ENCODE measurements at regions not wholly inside any gene's neighbourhood (a gene's known extent, or its start where the extent isn't known, plus 50 kb on each side); places are given as distances from the start of the nearest gene placed in this dataset.

DNA sequence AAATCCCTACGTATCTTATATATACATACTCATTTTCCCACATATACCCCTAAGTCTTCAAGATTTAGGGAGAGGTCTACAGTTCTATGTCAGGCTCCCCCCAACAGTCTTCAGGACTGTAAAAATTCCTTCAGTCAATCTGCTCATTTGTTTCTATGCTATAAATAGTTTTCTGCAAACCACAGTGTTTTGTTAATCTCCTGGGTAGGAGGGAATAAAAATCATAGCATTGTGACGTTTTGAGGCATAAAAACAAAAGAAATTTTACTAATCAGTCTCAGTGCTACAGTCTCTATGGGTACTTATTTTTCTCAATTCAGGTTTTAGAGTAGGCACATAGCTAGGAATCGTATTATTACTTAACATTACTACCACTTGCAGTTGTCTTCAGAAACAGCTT lies 552.8 kb upstream of the LRRC4C start:
- DNase-seq (ENCODE audit: low read depth) = no peak
- TF ChIP-seq, protein P1, sequence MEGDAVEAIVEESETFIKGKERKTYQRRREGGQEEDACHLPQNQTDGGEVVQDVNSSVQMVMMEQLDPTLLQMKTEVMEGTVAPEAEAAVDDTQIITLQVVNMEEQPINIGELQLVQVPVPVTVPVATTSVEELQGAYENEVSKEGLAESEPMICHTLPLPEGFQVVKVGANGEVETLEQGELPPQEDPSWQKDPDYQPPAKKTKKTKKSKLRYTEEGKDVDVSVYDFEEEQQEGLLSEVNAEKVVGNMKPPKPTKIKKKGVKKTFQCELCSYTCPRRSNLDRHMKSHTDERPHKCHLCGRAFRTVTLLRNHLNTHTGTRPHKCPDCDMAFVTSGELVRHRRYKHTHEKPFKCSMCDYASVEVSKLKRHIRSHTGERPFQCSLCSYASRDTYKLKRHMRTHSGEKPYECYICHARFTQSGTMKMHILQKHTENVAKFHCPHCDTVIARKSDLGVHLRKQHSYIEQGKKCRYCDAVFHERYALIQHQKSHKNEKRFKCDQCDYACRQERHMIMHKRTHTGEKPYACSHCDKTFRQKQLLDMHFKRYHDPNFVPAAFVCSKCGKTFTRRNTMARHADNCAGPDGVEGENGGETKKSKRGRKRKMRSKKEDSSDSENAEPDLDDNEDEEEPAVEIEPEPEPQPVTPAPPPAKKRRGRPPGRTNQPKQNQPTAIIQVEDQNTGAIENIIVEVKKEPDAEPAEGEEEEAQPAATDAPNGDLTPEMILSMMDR (IDR thresholded peaks at IDR 0.05; ENCODE audit: control insufficient read depth, insufficient read depth, low read depth, low read length, missing control alignments) = no peak
- no peak overlapping the region for H3K4me3 ChIP-seq (ENCODE audit: control insufficient read depth, low read depth, low read length)

DNA sequence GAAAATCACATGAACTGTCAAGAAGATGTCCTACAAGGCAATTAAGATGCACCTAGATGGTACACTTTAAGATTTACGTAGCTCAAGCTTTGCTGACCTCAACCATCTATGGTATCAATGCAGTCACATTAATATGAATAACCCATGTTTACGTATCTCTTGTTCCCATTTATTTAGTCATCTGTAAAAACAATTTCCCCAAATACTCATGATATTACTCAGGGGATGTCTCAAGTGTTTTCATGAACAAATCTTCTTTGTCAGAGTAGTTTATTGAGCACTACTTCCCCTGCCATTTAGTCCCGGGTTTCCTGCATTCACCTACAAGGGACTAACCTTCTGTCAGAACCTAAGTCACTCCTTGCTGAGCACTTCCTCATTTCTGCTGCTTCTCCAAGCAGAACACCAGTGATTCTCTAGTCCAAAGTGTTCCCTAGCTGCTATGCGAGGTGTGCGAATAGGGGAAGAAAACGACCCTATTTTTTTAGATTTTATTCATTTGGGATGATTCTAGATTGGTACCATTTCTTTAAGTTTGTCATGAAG lies 554.3 kb upstream of the LRRC4C start:
- DNase-seq (ENCODE audit: low read depth) = no peak
- TF ChIP-seq, protein P1 (IDR thresholded peaks at IDR 0.05; ENCODE audit: control insufficient read depth, insufficient read depth, low read depth, low read length, missing control alignments) = no peak

DNA sequence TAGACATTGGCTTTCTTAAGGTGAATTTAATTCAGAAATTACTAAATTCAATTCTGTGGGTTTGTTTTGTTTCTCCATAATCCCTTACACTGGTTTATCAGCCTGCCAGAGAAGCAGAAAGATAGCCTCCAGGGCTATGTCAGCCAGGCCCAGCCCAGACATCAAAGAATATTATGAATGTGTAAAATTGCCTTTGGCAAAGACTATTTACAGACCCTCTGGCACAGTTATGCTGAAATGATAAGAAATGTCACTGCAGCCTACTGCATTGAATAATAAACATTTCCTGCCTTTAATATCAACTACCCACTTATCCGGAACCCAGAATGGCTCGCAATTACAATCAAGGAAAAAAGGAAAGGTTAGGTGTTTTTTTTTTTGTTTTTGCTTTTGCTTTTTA lies 562.5 kb upstream of the LRRC4C start:
- no peak for DNase-seq (ENCODE audit: low read depth)
- H3K4me3 ChIP-seq (ENCODE audit: control insufficient read depth, low read depth, low read length) = no peak overlapping the region
- TF ChIP-seq, protein P1 (IDR thresholded peaks at IDR 0.05; ENCODE audit: control insufficient read depth, insufficient read depth, low read depth, low read length, missing control alignments) = no peak

More for the DNA sequence above, 554.3 kb upstream of the LRRC4C start:
- H3K4me3 ChIP-seq (ENCODE audit: control insufficient read depth, low read depth, low read length) = no peak overlapping the region

DNA sequence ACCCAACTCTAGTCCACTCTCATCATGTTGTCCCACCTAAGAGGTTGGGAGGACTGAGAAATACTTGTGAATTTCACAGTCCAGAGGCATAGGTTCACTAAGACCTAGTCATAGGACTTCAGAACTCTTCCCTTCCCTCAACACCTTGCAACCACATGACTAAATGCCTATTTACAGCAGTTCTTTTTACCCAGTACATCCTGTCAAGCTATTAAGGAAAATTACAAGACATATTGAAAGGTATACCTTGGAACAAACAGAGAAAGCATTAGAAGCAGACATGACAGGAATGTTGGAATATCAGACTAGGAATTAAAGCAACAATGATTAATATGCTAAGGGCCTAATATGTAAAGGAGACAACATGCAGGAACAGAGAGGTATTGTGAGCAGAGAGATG lies 563.8 kb upstream of the LRRC4C start:
- TF ChIP-seq, protein P1 (IDR thresholded peaks at IDR 0.05; ENCODE audit: control insufficient read depth, insufficient read depth, low read depth, low read length, missing control alignments) = no peak
- no peak overlapping the region for H3K4me3 ChIP-seq (ENCODE audit: control insufficient read depth, low read depth, low read length)
- no peak for DNase-seq (ENCODE audit: low read depth)

DNA sequence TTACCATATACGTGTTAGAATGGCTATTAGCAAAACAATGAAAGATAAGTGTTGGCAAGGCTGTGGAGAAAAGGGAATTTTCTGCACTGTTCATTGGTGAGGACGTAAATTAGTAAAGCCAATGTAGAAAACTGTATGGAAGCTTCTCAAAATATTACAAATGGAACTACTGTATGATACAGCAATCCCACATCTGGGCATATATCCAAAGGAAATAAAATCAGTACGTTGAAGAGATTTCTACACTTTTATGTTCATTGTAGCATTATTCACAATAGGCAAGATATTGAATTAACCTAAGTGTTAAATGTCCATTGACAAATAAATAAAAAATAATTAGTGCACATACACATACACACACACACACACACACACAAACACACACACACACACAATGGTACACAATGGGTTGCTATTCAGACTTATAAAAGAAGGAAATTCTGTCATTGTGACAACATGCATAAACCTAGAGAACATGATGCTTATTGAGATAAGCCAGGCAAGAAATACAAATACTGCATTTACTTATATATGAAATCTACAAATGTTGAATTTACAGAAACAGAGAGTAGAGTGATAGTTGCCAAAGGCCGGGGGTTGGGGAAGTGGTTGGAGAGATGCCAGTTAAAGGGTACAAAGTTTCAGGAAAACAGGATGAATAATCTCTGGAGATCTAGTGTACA lies 565.8 kb upstream of the LRRC4C start:
- no peak for DNase-seq (ENCODE audit: low read depth)
- TF ChIP-seq, protein P1 (IDR thresholded peaks at IDR 0.05; ENCODE audit: control insufficient read depth, insufficient read depth, low read depth, low read length, missing control alignments) = no peak
- H3K4me3 ChIP-seq (ENCODE audit: control insufficient read depth, low read depth, low read length) = no peak overlapping the region

DNA sequence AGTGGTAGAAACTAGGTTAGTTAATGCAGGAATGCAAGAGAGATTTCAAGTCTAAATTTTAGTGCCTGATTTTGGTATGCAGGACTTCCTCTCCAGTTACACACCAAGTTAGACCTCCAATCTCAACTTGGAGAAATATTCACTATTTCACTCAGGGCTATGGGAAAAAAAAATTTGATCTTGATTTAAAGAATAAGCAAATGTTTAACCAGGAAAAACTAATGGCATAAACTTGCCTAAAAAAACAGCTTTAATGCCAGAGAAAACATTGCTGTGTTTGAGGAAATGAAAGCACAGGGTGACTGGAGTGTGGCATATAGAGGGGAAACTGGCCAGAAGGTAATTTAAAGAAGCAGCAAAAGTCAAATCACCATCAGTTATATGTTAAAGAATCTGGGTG lies 575.4 kb upstream of the LRRC4C start:
- TF ChIP-seq, protein P1 (IDR thresholded peaks at IDR 0.05; ENCODE audit: control insufficient read depth, insufficient read depth, low read depth, low read length, missing control alignments) = no peak
- no peak for DNase-seq (ENCODE audit: low read depth)

More for the DNA sequence above, 575.4 kb upstream of the LRRC4C start:
- H3K4me3 ChIP-seq (ENCODE audit: control insufficient read depth, low read depth, low read length) = no peak overlapping the region

All from AG09309 (cell line).